ENCODE measurements at regions not wholly inside any gene's neighbourhood (a gene's known extent, or its start where the extent isn't known, plus 50 kb on each side); places are given as distances from the start of the nearest gene placed in this dataset.
"Not testable (repeated sequence)": the region's sequence is repeated elsewhere in the genome, so short reads cannot be mapped to it uniquely, and the experiment has no call there.

DNA sequence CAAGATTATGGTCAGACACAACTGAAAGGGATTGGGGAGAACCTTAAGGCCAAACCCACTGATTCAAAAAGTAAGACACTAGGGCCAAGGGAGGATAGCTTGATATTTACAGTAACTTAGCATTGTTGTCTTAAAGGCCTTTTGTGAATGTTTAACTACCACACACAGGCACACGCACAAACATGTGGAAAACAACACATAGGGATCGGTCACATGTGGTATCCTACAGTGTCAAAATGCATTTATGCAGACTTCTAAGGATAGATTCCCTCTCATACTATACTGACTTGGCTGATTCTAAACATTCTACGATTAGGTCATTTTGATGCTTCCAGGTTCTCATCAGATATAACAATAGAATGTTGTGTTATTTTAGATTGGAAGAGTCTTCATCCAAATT is 638.9 kb upstream of the LRRTM1 start:
- intact Hi-C loops (cut with DNase I), result no loop called here
- no peak overlapping the region for H3K4me3 ChIP-seq
- 79 to 95% (median 91%) methylated on average over 3 of the region's 3 CpGs for WGBS, 3 donors
- no peaks in the 10 kb centered on the region for H3K9me3 ChIP-seq
- no peak for DNase-seq
- no peak overlapping the region for H3K27ac ChIP-seq
- TF ChIP-seq, protein P1, sequence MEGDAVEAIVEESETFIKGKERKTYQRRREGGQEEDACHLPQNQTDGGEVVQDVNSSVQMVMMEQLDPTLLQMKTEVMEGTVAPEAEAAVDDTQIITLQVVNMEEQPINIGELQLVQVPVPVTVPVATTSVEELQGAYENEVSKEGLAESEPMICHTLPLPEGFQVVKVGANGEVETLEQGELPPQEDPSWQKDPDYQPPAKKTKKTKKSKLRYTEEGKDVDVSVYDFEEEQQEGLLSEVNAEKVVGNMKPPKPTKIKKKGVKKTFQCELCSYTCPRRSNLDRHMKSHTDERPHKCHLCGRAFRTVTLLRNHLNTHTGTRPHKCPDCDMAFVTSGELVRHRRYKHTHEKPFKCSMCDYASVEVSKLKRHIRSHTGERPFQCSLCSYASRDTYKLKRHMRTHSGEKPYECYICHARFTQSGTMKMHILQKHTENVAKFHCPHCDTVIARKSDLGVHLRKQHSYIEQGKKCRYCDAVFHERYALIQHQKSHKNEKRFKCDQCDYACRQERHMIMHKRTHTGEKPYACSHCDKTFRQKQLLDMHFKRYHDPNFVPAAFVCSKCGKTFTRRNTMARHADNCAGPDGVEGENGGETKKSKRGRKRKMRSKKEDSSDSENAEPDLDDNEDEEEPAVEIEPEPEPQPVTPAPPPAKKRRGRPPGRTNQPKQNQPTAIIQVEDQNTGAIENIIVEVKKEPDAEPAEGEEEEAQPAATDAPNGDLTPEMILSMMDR (IDR thresholded peaks at IDR 0.05), result no peak
- H3K36me3 ChIP-seq, result no peaks in the 10 kb centered on the region
- H3K4me1 ChIP-seq (ENCODE audit: insufficient read depth), result no peaks in the 10 kb centered on the region
- H3K27me3 ChIP-seq, result no peaks in the 10 kb centered on the region

DNA sequence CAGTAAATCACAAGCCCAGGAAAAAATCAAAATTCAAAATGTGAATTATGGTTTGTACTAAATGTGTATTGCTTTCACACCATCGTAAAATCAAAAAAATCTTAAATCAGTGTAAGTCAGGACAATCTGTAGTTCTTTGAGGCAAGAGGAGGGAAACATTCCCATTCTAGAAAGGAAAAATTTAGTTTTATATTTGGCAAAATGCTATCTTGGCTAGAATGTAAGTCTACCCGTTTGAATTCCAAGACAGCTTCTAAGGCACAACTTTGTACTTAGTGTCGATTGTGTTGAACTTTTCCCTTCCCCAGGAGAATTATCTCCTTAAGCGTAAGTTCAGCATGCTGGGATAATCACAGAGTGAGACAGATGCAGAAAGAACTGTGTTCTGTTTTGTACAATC is 638.2 kb upstream of the LRRTM1 start:
- Histone ChIP-seq H3K27me3 (no peaks in the 10 kb centered on the region), H3K4me3 (no peak overlapping the region), H3K4me1 (ENCODE audit: insufficient read depth) (no peaks in the 10 kb centered on the region), H3K9me3 (no peaks in the 10 kb centered on the region), H3K36me3 (no peaks in the 10 kb centered on the region), H3K27ac (no peak overlapping the region)
- 65 to 83% (median 73%) methylated on average over 4 of the region's 4 CpGs for WGBS, 3 donors
- intact Hi-C loops (cut with DNase I), result no loop called here
- no peak for TF ChIP-seq EP300 (IDR thresholded peaks at IDR 0.05)
- no peak for TF ChIP-seq POLR2A (IDR thresholded peaks at IDR 0.05)
- TF ChIP-seq, protein P1 (IDR thresholded peaks at IDR 0.05), result no peak
- DNase-seq, result no peak

DNA sequence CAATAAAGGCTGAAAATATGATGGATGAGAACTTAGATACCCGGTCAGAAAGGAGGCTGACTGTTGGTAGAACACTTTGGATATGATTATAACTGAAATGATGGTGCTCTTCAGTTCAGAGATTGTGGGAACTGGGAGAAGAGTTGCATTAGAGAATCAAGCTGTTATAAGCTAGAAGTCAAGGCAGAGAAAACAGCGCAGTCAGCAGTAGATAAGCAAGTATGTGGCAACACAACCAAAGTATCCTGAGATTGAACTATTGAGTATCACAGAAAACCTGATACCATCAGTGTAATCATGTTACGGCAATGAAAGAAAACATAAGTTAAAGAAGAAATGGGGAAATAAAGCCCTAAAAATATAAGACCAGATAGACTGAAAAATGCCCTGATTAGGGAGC is 633.9 kb upstream of the LRRTM1 start:
- no peaks in the 10 kb centered on the region for H3K4me1 ChIP-seq (ENCODE audit: insufficient read depth)
- H3K4me3 ChIP-seq, result no peak overlapping the region
- no peaks in the 10 kb centered on the region for H3K9me3 ChIP-seq
- H3K27ac ChIP-seq, result no peak overlapping the region
- TF ChIP-seq, protein P1 (IDR thresholded peaks at IDR 0.05), result no peak
- TF ChIP-seq EP300 (IDR thresholded peaks at IDR 0.05) (no peak), POLR2A (IDR thresholded peaks at IDR 0.05) (no peak)
- DNase-seq, result no peak
- intact Hi-C loops (cut with DNase I), result no loop called here
- no peaks in the 10 kb centered on the region for H3K36me3 ChIP-seq
- 67 to 74% (median 67%) methylated on average over 3 of the region's 3 CpGs for WGBS, 3 donors
- H3K27me3 ChIP-seq, result no peaks in the 10 kb centered on the region

DNA sequence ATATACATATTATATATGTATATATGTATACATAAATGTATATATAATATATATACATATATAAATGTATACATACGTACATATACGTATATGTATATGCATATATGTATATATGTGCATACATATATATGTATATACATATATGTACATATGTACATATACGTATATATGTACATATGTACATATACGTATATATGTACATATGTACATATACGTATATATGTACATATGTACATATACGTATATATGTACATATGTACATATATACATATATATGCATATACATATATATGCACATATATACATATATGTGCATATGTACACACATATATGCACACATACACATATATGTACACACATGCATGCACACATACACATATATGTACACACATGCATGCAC is 627.3 kb upstream of the LRRTM1 start:
- intact Hi-C loops (cut with DNase I); H3K4me1 ChIP-seq (ENCODE audit: insufficient read depth); H3K4me3 ChIP-seq; H3K36me3 ChIP-seq; H3K27ac ChIP-seq; H3K9me3 ChIP-seq; DNase-seq; H3K27me3 ChIP-seq: not testable (repeated sequence)
- 81 to 96% (median 83%) methylated on average over 5 to 6 of the region's 6 CpGs for WGBS, 3 donors

DNA sequence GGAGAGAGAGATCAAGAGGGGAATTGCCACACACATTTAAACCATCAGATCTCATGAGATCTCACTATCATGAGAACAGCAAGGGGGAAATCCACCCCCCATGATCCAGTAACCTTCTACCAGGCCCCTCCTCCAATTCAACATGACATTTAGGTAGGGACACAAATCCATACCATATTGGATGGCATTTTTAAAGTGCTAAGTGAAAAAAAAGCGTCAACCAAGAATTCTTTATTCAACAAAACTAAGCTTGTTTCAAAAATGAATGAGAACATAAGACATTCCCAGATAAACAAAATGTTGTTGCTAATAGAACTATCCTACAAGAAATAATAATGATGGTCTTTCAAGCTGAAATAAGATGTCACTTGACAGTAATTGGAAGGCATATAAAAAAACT is 626.2 kb upstream of the LRRTM1 start:
- Histone ChIP-seq H3K9me3 (no peaks in the 10 kb centered on the region), H3K27ac (no peak overlapping the region), H3K36me3 (no peaks in the 10 kb centered on the region), H3K27me3 (no peaks in the 10 kb centered on the region), H3K4me3 (no peak overlapping the region), H3K4me1 (ENCODE audit: insufficient read depth) (no peaks in the 10 kb centered on the region)
- TF ChIP-seq EP300 (IDR thresholded peaks at IDR 0.05), result no peak
- no peak for TF ChIP-seq POLR2A (IDR thresholded peaks at IDR 0.05)
- TF ChIP-seq, protein P1 (IDR thresholded peaks at IDR 0.05), result no peak
- intact Hi-C loops (cut with DNase I), result no loop called here
- 83 to 93% (median 92%) methylated on average over 1 of the region's 1 CpG for WGBS, 3 donors
- no peak for DNase-seq

Measured in ovary (tissue), 7 donors.